GM12864 (cell line): ENCODE measurements at regions not wholly inside any gene's neighbourhood (a gene's known extent, or its start where the extent isn't known, plus 50 kb on each side); places are given as distances from the start of the nearest gene placed in this dataset.

Experiments used
- DNase-seq: peaks from one replicate; pipeline ENCODE4 v3.0.0-alpha.2; 2011; ENCODE audit warnings: low read depth
- H3K4me3 ChIP-seq: 2 replicates; pipeline ENCODE4 v1.5.1; 2011; ENCODE audit warnings: mild to moderate bottlenecking, low read depth, low read length, control low read depth
- CTCF ChIP-seq: IDR thresholded peaks from 2 replicates; pipeline ENCODE4 v1.5.1; 2011; ENCODE audit warnings: low read depth, mild to moderate bottlenecking, moderate library complexity, low read length, control low read depth, inconsistent platforms; ENCODE audit errors: missing control alignments

DNA sequence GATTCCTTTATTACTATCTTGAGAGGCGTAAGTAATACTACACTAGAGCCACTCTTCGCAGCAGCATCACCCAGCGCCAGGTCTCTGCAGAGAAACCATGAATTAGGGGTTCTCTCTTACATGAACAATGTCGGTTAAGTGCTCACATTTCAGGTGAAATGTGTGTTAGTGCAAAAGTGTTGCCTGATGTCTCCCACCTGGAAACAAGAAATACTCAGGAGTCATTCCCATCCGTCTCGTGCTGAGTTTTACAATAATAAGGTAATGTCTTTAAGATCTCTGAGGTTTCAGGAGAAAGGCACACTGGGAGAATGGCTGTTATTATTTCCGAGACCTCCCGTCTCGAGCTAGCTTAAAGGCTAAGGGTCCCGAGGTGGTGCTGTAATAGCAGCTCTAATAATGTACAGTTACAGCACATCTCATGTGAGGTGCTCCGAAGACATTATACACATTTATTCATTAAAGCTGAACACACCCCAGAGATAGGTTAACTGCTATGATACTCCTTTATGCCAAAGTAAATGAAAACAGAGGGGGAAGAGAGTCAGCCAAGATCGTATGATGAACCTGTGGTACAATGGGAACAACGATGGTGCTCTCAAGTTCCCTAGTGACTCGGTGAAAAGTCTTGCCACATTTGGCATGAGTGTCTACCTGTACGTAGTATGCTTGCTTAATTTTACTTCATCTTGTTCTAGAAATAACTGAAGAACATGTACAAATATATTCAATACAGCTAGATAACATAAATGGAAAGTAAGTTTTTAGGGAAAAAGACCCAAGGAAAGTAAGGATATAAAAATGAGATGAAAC lies 458.3 kb upstream of the CITED2 start:
- DNase-seq: no peak
- no peak for TF ChIP-seq CTCF
- H3K4me3 ChIP-seq: no peak overlapping the region

DNA sequence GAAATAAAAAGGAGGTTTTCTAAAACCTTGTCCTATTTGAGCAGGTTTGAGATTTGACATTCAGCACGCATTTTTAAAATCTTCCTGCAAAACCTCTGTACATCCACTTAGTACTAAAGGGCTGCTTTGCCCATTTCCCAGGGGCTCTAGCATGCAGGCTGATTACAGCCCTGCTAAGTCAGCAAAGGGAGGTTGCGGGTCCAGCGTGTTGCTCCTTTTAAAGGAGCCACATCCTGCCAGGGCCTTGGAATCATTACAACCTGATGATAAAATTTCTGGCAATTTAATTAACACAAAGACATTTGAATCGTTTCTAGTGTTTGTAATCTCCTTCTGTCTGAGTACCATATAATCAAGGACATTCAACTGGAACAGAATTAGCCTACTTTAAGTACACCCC lies 455.1 kb upstream of the CITED2 start:
- no peak for TF ChIP-seq CTCF
- no peak overlapping the region for H3K4me3 ChIP-seq
- DNase-seq: no peak

DNA sequence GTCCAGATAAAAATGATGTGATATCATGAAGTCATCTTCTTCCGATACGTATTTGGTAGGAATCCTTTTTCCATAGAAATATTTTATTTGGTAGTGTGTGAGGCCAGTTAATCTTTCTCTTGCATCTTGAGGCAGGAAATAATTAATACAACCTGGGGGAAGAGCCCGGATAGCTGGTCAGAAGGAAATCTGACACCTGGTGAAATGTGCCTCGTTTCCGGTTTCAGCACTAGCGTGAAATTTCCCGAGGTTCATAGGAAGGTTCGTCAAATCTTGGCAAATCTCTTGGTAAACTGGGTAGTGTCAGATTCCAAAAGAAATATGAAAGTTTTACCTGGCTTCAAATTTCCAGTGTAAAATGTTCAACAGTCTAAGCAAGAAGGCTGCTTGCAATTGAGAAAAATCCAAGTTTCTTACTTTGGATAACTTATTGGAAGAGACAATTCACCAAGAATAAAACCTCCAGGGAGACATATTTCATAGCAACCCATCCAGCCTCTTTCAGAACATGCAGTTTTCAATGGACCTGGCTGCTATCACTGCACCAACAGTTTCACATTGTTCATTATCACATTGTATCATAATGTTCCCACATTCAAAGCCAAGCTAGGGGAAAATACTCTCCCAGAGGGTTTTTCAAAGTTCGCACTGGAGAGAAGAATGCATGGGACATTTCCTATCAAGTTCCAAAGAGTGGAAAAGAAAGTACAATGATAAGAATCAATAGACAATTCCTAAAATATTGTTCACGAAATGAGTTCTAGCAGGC lies 454.5 kb upstream of the CITED2 start:
- no peak for TF ChIP-seq CTCF
- no peak for DNase-seq
- H3K4me3 ChIP-seq: no peak overlapping the region

DNA sequence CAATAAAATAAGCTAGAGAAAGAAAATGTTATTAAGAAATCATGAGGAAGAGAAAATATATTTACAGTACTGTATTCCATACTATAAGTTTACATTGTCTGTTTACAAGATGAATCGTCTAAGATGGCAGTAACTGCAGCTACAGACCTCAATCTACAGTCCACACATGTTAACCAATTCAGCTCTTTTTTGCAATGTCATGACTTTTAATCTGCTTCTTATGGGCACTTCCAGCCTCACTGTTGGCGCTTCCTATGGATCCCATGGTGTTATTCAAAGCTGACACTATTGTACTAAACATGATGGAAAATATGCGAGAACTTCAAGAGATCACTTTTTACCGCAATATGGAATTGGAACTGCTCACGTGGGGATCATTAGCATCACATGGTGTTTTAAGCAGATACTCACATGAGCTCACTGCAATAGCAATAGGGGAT lies 451.5 kb upstream of the CITED2 start:
- H3K4me3 ChIP-seq: no peak overlapping the region
- TF ChIP-seq CTCF: no peak
- no peak for DNase-seq

GRCh38 chr6:139824864-139825263 lies 450.4 kb upstream of the CITED2 start:
- H3K4me3 ChIP-seq: no peak overlapping the region
- DNase-seq: no peak
- TF ChIP-seq CTCF: no peak

- DNase-seq: no peak
- H3K4me3 ChIP-seq: no peak overlapping the region
- no peak for TF ChIP-seq CTCF
Observed at GRCh38 chr6:139823808-139824126, 449.3 kb upstream of the CITED2 start.
